GM18867 (cell line): ENCODE measurements at regions not wholly inside any gene's neighbourhood (a gene's known extent, or its start where the extent isn't known, plus 50 kb on each side); places are given as distances from the start of the nearest gene placed in this dataset.
"Not testable (repeated sequence)": the region's sequence is repeated elsewhere in the genome, so short reads cannot be mapped to it uniquely, and the experiment has no call there.

Experiments
- ATAC-seq: cut with Tn5 transposase; IDR thresholded peaks from one replicate; pipeline ENCODE4 v1.9.1; 2021; ENCODE audit warnings: mild to moderate bottlenecking, moderate library complexity; ENCODE audit not compliant: unreplicated experiment

- no peak for ATAC-seq
Measured at GRCh38 chr21:19198801-19199200, 795.2 kb upstream of the TMPRSS15 start.

GRCh38 chr21:19218163-19218562, 814.6 kb upstream of the TMPRSS15 start:
- ATAC-seq: no peak

GRCh38 chr21:19224090-19224489, 820.5 kb upstream of the TMPRSS15 start:
- no peak for ATAC-seq

- ATAC-seq: no peak
Measured at GRCh38 chr21:19228226-19228625, 824.6 kb upstream of the TMPRSS15 start.

- not testable (repeated sequence) for ATAC-seq
Measured at GRCh38 chr21:19233841-19234240, 830.3 kb upstream of the TMPRSS15 start.

GRCh38 chr21:19236209-19236608, 832.6 kb upstream of the TMPRSS15 start:
- ATAC-seq: no peak

GRCh38 chr21:19237608-19238007, 834.0 kb upstream of the TMPRSS15 start:
- ATAC-seq: no peak

GRCh38 chr21:19239696-19240095, 836.1 kb upstream of the TMPRSS15 start:
- ATAC-seq: no peak

- no peak for ATAC-seq
Measured at GRCh38 chr21:19244502-19245187, 841.1 kb upstream of the TMPRSS15 start.

GRCh38 chr21:19245188-19245580, 841.6 kb upstream of the TMPRSS15 start:
- no peak for ATAC-seq

- ATAC-seq: no peak
Measured at GRCh38 chr21:19246018-19246417, 842.4 kb upstream of the TMPRSS15 start.

- no peak for ATAC-seq
Measured at GRCh38 chr21:19256934-19257660, 853.5 kb upstream of the TMPRSS15 start.

- no peak for ATAC-seq
Measured at GRCh38 chr21:19261731-19262376, 858.3 kb upstream of the TMPRSS15 start.

GRCh38 chr21:19266636-19267035, 863.1 kb upstream of the TMPRSS15 start:
- ATAC-seq: no peak

- ATAC-seq: no peak
Measured at GRCh38 chr21:19268686-19269085, 865.1 kb upstream of the TMPRSS15 start.

GRCh38 chr21:19275065-19275464, 871.5 kb upstream of the TMPRSS15 start:
- no peak for ATAC-seq

- ATAC-seq: no peak
Measured at GRCh38 chr21:19276665-19277064, 873.1 kb upstream of the TMPRSS15 start.

- ATAC-seq: no peak
Measured at GRCh38 chr21:19286876-19287275, 883.3 kb upstream of the TMPRSS15 start.

GRCh38 chr21:19290328-19290727, 886.7 kb upstream of the TMPRSS15 start:
- no peak for ATAC-seq

GRCh38 chr21:19320291-19320690, 916.7 kb upstream of the TMPRSS15 start:
- no peak for ATAC-seq

GRCh38 chr21:19321688-19322087, 918.1 kb upstream of the TMPRSS15 start:
- ATAC-seq: no peak

- no peak for ATAC-seq
Measured at GRCh38 chr21:19322360-19322759, 918.8 kb upstream of the TMPRSS15 start.
